ENCODE measurements at regions not wholly inside any gene's neighbourhood (a gene's known extent, or its start where the extent isn't known, plus 50 kb on each side); places are given as distances from the start of the nearest gene placed in this dataset.
"Not testable (repeated sequence)": the region's sequence is repeated elsewhere in the genome, so short reads cannot be mapped to it uniquely, and the experiment has no call there.

DNA sequence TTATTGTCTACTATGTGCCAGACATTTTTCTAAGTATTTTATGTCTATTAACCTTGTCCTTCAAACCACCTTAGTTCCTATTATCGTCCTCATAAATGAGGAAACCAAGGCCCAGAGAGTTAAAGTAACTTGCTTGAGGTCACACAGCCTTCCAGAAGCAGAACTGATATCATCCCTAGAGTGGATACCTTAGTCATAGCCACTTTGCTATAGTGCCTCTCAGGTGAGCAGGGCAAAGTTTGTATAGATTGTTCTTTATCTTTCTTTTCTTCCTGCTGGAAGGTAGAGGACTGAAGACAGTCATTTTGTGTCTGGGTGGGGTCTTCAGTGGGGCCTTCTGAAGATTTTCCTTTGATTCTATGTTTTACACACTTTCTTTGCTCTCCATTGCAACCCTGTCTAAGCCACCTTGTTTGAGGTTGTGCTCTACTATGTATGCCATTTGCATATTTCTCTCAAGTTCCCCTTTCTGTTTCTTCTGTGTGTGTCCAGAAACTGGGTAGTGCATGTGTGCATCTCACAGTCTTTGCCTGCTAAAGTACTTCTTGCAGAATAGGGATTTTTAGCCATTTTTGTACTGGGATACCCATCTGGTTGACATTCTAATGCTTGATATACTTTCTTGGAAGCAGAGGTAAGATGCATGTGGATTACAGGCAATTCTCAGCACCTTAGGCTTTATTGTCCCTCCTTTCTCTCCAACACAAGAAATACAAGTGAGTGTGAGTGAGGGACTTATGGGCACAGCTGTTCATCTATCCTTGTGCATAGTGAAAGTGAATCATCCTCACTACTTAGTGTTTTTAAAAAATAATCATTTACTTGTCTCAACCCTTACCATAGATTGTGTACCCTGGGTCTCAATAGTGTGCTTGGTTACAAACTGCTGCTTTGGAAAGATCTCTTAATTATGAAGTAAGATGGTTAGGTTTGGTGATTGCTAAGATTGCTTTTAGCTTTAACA is 207.6 kb upstream of the HMCN1 start:
- TF ChIP-seq, protein P1, sequence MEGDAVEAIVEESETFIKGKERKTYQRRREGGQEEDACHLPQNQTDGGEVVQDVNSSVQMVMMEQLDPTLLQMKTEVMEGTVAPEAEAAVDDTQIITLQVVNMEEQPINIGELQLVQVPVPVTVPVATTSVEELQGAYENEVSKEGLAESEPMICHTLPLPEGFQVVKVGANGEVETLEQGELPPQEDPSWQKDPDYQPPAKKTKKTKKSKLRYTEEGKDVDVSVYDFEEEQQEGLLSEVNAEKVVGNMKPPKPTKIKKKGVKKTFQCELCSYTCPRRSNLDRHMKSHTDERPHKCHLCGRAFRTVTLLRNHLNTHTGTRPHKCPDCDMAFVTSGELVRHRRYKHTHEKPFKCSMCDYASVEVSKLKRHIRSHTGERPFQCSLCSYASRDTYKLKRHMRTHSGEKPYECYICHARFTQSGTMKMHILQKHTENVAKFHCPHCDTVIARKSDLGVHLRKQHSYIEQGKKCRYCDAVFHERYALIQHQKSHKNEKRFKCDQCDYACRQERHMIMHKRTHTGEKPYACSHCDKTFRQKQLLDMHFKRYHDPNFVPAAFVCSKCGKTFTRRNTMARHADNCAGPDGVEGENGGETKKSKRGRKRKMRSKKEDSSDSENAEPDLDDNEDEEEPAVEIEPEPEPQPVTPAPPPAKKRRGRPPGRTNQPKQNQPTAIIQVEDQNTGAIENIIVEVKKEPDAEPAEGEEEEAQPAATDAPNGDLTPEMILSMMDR (IDR thresholded peaks at IDR 0.05; ENCODE audit: insufficient read depth, low read depth, low read length): no peak
- no peak overlapping the region for H3K4me3 ChIP-seq (ENCODE audit: low read depth, low read length)
- no peak for DNase-seq (ENCODE audit: low read depth)

DNA sequence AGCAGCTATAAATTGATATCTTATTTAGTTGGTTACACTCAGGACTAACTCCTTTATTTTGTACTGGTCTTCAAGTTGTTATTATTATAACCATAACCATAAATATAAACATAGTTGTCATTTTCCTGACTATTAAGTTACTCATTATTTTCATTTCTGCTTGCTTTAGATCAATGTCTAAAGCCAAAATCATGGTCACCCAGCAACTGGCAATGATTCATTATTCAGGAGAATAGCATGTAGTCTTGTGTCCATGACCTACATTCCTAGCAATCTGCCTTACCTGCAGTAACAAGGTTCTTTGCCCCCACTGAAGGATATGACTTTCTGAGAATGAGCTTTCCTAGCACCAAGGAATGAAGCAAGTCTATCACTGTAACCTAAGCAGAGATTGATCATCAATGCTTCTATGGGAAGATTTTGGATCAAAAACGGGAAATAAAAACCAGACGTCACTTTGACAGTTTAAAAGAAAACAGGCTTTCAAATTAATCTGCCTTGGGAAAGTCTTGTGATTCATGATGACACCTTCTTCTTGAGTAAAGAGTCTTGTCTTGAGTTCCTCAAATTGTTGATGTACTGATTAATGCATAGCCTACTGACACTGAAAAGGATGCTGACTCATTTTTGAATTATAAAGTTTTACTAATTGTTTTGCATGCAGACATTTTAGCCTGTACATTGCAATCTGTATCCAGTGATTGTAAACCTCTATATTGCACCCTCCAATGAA is 203.3 kb upstream of the IVNS1ABP start:
- no peak overlapping the region for H3K4me3 ChIP-seq (ENCODE audit: low read depth, low read length)
- DNase-seq (ENCODE audit: low read depth): no peak
- TF ChIP-seq, protein P1 (IDR thresholded peaks at IDR 0.05; ENCODE audit: insufficient read depth, low read depth, low read length): no peak

DNA sequence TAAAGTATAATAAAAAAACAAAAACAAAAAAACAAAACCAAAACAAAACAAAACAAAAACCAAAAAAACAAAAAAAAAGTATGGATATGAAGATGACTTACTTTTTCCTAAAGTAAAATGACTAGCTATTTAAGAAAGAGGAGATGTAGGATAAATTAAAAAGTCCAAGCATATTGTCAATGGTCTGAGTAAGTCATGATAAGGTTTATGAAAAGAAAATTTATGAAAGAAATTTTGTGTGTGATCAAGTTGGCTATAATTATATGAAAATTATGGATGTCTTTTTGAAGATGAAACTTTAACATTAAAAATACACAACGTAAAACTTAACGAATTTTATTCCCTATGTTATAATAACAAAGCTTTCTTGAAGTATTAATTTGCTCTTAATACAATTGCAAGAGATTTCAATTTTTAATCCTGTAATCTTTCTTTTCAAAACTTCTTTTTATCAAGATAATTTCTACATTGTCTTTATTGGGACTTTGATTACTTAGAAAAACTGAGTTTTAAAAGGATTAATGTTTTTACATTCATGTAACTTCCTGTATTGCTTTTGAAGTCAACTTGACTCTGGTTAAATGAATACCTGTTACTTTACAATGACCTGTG is 200.9 kb upstream of the IVNS1ABP start:
- DNase-seq (ENCODE audit: low read depth): no peak
- H3K4me3 ChIP-seq (ENCODE audit: low read depth, low read length): no peak overlapping the region
- TF ChIP-seq, protein P1 (IDR thresholded peaks at IDR 0.05; ENCODE audit: insufficient read depth, low read depth, low read length): no peak

DNA sequence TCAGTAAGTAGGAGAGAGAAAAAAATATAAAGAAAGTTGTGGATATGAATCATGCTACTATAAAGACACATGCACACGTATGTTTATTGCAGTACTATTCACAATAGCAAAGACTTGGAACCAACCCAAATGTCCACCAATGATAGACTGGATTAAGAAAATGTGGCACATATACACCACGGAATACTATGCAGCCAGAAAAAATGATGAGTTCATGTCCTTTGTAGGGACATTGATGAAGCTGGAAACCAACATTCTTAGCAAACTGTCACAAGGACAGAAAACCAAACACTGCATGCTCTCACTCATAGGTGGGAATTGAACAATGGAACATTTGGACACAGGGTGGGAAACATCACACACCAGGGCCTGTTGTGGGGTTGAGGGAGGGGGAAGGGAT is 200.3 kb upstream of the IVNS1ABP start:
- not testable (repeated sequence) for DNase-seq (ENCODE audit: low read depth); H3K4me3 ChIP-seq (ENCODE audit: low read depth, low read length)

DNA sequence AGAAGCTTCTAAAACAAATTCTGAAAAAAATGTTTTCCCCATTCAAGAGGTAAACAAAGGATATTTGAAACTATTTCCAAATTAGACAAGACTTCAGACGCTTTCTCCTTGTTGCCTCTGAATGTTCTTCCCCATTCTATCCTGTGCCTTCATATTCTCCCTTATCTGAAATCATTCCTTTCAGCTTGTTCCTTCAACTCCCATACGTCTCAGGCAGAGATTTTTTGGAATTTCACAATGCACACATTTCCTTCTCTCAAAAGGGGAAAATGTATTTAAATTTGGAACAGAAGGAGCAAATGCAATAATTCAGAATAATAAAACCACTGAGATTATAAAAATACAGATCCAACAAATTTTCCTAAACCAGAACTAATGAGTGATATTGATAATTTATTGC is 198.7 kb upstream of the IVNS1ABP start:
- H3K4me3 ChIP-seq (ENCODE audit: low read depth, low read length): no peak overlapping the region
- DNase-seq (ENCODE audit: low read depth): no peak
- TF ChIP-seq, protein P1 (IDR thresholded peaks at IDR 0.05; ENCODE audit: insufficient read depth, low read depth, low read length): no peak

DNA sequence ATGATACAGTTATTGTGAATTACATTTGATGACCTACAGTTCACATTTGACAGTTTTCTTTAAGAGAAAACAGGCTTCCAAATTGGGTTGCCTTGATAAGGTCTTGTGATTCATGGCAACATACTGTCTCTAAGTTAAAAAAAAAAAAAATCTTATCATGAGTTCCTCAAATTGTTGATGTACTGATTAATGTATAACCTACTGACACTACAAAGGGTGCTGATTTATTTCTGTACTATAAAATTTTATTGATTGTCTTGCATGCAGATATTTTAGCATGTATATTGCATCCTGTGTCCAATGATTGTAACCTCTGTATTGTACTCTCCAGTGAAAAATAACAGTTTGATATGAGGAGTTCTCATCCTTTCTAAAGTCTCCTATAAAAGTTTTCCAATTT is 197.3 kb upstream of the IVNS1ABP start:
- no peak overlapping the region for H3K4me3 ChIP-seq (ENCODE audit: low read depth, low read length)
- TF ChIP-seq, protein P1 (IDR thresholded peaks at IDR 0.05; ENCODE audit: insufficient read depth, low read depth, low read length): no peak
- DNase-seq (ENCODE audit: low read depth): no peak

DNA sequence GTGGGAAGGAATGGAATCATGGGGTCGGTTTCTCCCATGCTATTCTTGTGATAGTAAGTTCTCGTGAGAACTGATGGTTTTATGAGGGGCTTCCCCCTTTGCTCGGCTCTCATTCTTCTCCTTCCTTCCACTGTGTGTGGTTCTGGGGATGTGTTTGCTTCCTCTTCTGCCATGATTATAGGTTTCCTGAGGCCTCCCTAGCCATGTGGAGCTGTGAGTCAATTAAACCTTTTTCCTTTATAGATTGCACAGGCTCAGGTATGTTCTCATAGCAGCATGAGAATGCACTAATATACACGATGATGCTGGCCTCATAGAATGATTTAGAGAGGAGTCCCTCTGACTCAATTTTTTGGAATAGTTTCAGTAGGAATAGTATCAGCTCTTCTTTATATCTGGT is 195.4 kb upstream of the IVNS1ABP start:
- TF ChIP-seq, protein P1 (IDR thresholded peaks at IDR 0.05; ENCODE audit: insufficient read depth, low read depth, low read length): no peak
- no peak for DNase-seq (ENCODE audit: low read depth)
- no peak overlapping the region for H3K4me3 ChIP-seq (ENCODE audit: low read depth, low read length)
